GM12878 (cell line): ENCODE measurements at regions not wholly inside any gene's neighbourhood (a gene's known extent, or its start where the extent isn't known, plus 50 kb on each side); places are given as distances from the start of the nearest gene placed in this dataset.

Experiments used
- ATAC-seq: fragments of 200-7000 bp; cut with Tn5 transposase; 3 replicates; pipeline ENCODE4 v1.9.1; 2020; ENCODE audit warnings: mild to moderate bottlenecking, moderate library complexity
- BruUV-seq: library from RNA; stranded (reverse); fragments of 400-500 nt; replicated peaks from 2 replicates; lab custom pipeline; 2021; lab: Mats Ljungman, UMichigan
- CTCF ChIA-PET: fragments of 300-600 bp; sonication (Branson Sonifier 250); formaldehyde crosslinking; extraction: SDS; loops from one replicate; lab custom pipeline; 2021; ENCODE audit warnings: inconsistent platforms; lab: Yijun Ruan, JAX
- POLR2A ChIA-PET: fragments of 350-600 bp; formaldehyde crosslinking; extraction: SDS; loops from one replicate; lab custom pipeline; 2021; ENCODE audit warnings: inconsistent platforms; lab: Charles Lee
- RAD21 ChIA-PET: fragments of 300-600 bp; sonication (Branson Sonifier 250); formaldehyde crosslinking; loops from one replicate; lab custom pipeline; 2023; ENCODE audit warnings: antibody characterized with exemption; ENCODE audit not compliant: unreplicated experiment; lab: Charles Lee
- SMC1A ChIA-PET: fragments of 300-600 bp; sonication (Branson Sonifier 250); formaldehyde crosslinking; loops from one replicate; lab custom pipeline; 2023; ENCODE audit not compliant: unreplicated experiment, uncharacterized antibody; lab: Charles Lee
- DNase-seq: peaks from one replicate; pipeline ENCODE4 v3.0.0-alpha.2; 2011; ENCODE audit warnings: low read depth, low spot score
- FAIRE-seq: peaks from 3 replicates; lab custom pipeline; 2011; peaks lifted over from hg19 to GRCh38; lab: Jason Lieb, UNC
- H2AFZ ChIP-seq: 2 replicates; pipeline ENCODE4 v1.6.0; 2011; ENCODE audit warnings: low read depth, low read length, control low read depth; ENCODE audit not compliant: control insufficient read depth
- H3K27ac ChIP-seq: 2 replicates; pipeline ENCODE4 v1.5.1; 2011; ENCODE audit warnings: control low read depth; ENCODE audit not compliant: control insufficient read depth, insufficient read depth
- H3K27me3 ChIP-seq, 2 experiments: replicated peaks in 1 of 2; 2 replicates each; pipeline versions ENCODE4 v1.6.0 to v1.6.1; 2011; ENCODE audit warnings: low read length in 1 of 2; ENCODE audit not compliant: control insufficient read depth in 2 of 2, insufficient read depth in 2 of 2
- H3K36me3 ChIP-seq, 2 experiments: 2 replicates each; pipeline ENCODE4 v1.5.1; 2011; ENCODE audit warnings: low read length in 1 of 2; ENCODE audit not compliant: control insufficient read depth in 2 of 2, insufficient read depth in 2 of 2
- H3K4me1 ChIP-seq: 2 replicates; pipeline ENCODE4 v1.6.1; 2011; ENCODE audit warnings: mild to moderate bottlenecking, low read length, moderate library complexity, mixed read lengths; ENCODE audit not compliant: control insufficient read depth, insufficient read depth
- H3K4me2 ChIP-seq: 2 replicates; pipeline ENCODE4 v1.6.0; 2011; ENCODE audit warnings: control low read depth; ENCODE audit not compliant: control insufficient read depth, insufficient read depth
- H3K4me3 ChIP-seq: fragments of 200-600 bp; sonication (generic); 2 replicates; pipeline ENCODE4 v1.5.1; 2016
- H3K79me2 ChIP-seq: 2 replicates; pipeline ENCODE4 v1.6.0; 2011; ENCODE audit warnings: low read length; ENCODE audit not compliant: control insufficient read depth, insufficient read depth
- H3K9ac ChIP-seq: 2 replicates; pipeline ENCODE4 v1.8.0; 2011; ENCODE audit warnings: low read length, control low read depth, mixed read lengths; ENCODE audit not compliant: control insufficient read depth, insufficient read depth
- H3K9me3 ChIP-seq: replicated peaks from 3 replicates; pipeline ENCODE4 v1.5.1; 2011; ENCODE audit warnings: mild to moderate bottlenecking, low read length; ENCODE audit not compliant: control insufficient read depth, insufficient read depth
- H4K20me1 ChIP-seq: 2 replicates; pipeline ENCODE4 v1.6.0; 2011; ENCODE audit not compliant: control insufficient read depth, insufficient read depth
- ASH2L ChIP-seq: fragments of 300-600, 200-600 bp; sonication (generic); IDR thresholded peaks from 2 replicates; pipeline ENCODE4 v1.6.1; 2017; ENCODE audit warnings: low read depth, mild to moderate bottlenecking, borderline replicate concordance
- ATF7 ChIP-seq: fragments of 450-650 bp; IDR thresholded peaks from 2 replicates; pipeline ENCODE4 v1.6.1; 2016; ENCODE audit warnings: low read depth, mild to moderate bottlenecking
- BACH1 ChIP-seq: fragments of 450-650 bp; IDR thresholded peaks from 2 replicates; pipeline ENCODE4 v1.6.1; 2017; ENCODE audit warnings: mild to moderate bottlenecking, borderline replicate concordance
- BHLHE40 ChIP-seq, 2 experiments: fragments of 450-650 bp in 1 of 2; IDR thresholded peaks; 2 replicates each; pipeline ENCODE4 v1.6.1; 2011 to 2017; ENCODE audit warnings: low read depth in 2 of 2, borderline replicate concordance in 1 of 2, improper control_type of control experiment in 1 of 2, low read length in 1 of 2, mild to moderate bottlenecking in 1 of 2
- CBX5 ChIP-seq: sonication (generic); IDR thresholded peaks from 2 replicates; pipeline ENCODE4 v1.6.1; 2016; ENCODE audit warnings: low read depth, moderate library complexity, mild to moderate bottlenecking, inconsistent platforms
- EED ChIP-seq: sonication (generic); IDR thresholded peaks from 2 replicates; pipeline ENCODE4 v1.6.1; 2016; ENCODE audit warnings: antibody characterized with exemption, low read depth
- ELK1 ChIP-seq: IDR thresholded peaks from 2 replicates; pipeline ENCODE4 v1.6.1; 2012; ENCODE audit warnings: low read depth, low read length, improper control_type of control experiment
- FOS ChIP-seq: IDR thresholded peaks from 3 replicates; pipeline ENCODE4 v1.6.1; 2011; ENCODE audit warnings: borderline replicate concordance; ENCODE audit not compliant: insufficient read length; ENCODE audit errors: extremely low read depth
- HDAC6 ChIP-seq: fragments of 200-600 bp; sonication (generic); IDR thresholded peaks from one replicate; pipeline ENCODE4 v1.8.0; 2017; ENCODE audit warnings: antibody characterized with exemption; ENCODE audit not compliant: unreplicated experiment
- IRF5 ChIP-seq: fragments of 450-650 bp; IDR thresholded peaks from 2 replicates; pipeline ENCODE4 v1.6.1; 2017; ENCODE audit warnings: borderline replicate concordance
- MEF2B ChIP-seq: fragments of 450-650 bp; IDR thresholded peaks from 2 replicates; pipeline ENCODE4 v1.6.1; 2018; ENCODE audit warnings: mild to moderate bottlenecking, moderate library complexity; ENCODE audit not compliant: partially characterized antibody, poor library complexity, severe bottlenecking
- NR2C1 ChIP-seq: fragments of 450-650 bp; IDR thresholded peaks from 2 replicates; pipeline ENCODE4 v1.6.1; 2017; ENCODE audit warnings: antibody characterized with exemption, mild to moderate bottlenecking, moderate library complexity
- POLR2A ChIP-seq: IDR thresholded peaks from 2 replicates; pipeline ENCODE4 v1.6.1; 2011; ENCODE audit warnings: low read depth, mild to moderate bottlenecking, low read length
- RFX5 ChIP-seq: IDR thresholded peaks from 2 replicates; pipeline ENCODE4 v1.6.1; 2011; ENCODE audit warnings: low read depth, low read length, improper control_type of control experiment
- SMAD5 ChIP-seq: IDR thresholded peaks from 2 replicates; pipeline ENCODE4 v1.6.1; 2016; ENCODE audit warnings: antibody characterized with exemption, low read depth
- SUZ12 ChIP-seq: fragments of 200-600 bp; sonication (generic); IDR thresholded peaks from one replicate; pipeline ENCODE4 v1.6.1; 2018; ENCODE audit warnings: antibody characterized with exemption, mild to moderate bottlenecking; ENCODE audit not compliant: unreplicated experiment
- WGBS: methylation state at CpG from one replicate; pipeline ENCODE4 v1.1.6; 2016; ENCODE audit warnings: low lambda C conversion rate; ENCODE audit not compliant: insufficient replicate concordance, insufficient coverage; ENCODE audit errors: missing lambda C conversion rate; 5-methylcytosine and 5-hydroxymethylcytosine counted together
- in situ Hi-C: fragments of 300-500 bp; cut with MboI; formaldehyde crosslinking; loops from 9 replicates; pipeline ENCODE4 v1.14.3; 2018; ENCODE audit warnings: mixed read lengths
- intact Hi-C: fragments of 100-400 bp; cut with micrococcal nuclease; formaldehyde crosslinking; loops from one replicate; pipeline ENCODE4 v1.14.2; 2022; ENCODE audit not compliant: unreplicated experiment

GRCh38 chr15:56814429-56814828 lies 81.1 kb upstream of the ZNF280D start:
- RAD21 ChIA-PET = no interaction called here
- BruUV-seq = no TSS peak
- DNase-seq = no peak
- H3K4me3 ChIP-seq = no peak overlapping the region
- H3K79me2 ChIP-seq = no peaks in the 10 kb centered on the region
- no peaks in the 10 kb centered on the region for H4K20me1 ChIP-seq
- POLR2A ChIA-PET = no interaction called here
- SMC1A ChIA-PET = no interaction called here
- CTCF ChIA-PET = no interaction called here
- no peaks in the 10 kb centered on the region for H3K4me1 ChIP-seq
- no peak overlapping the region for H2AFZ ChIP-seq
- no peak for FAIRE-seq
- no peaks in the 10 kb centered on the region for H3K36me3 ChIP-seq
- H3K9ac ChIP-seq = no peak overlapping the region
- WGBS = 98% methylated on average over 3 of the region's 3 CpGs
- in situ Hi-C loops (loop anchor here (25.0 kb wide), 1 partner anchor 723 kb away; no protein-coding TSS in a partner anchor), intact Hi-C loops (no loop called here)
- no peak overlapping the region for H3K4me2 ChIP-seq
- no peaks in the 10 kb centered on the region for H3K27me3 ChIP-seq
- TF ChIP-seq MEF2B (no peak), EED (no peak), ATF7 (no peak), CBX5 (no peak)
- H3K9me3 ChIP-seq = no peaks in the 10 kb centered on the region; the same call in 2 of the 3 replicates
- ATAC-seq = no peak
- no peak overlapping the region for H3K27ac ChIP-seq

- ChIA-PET SMC1A (interaction anchor here (0.7 kb wide), 1 partner anchor 54 kb away, joined by 4 read pairs; no protein-coding TSS in a partner anchor), POLR2A (no interaction called here), CTCF (interaction anchor here (0.7 to 1.3 kb wide), 2 partner anchors 13 to 714 kb away, joined by 3 read pairs; no protein-coding TSS in a partner anchor), RAD21 (no interaction called here)
- Histone ChIP-seq H3K79me2 (no peaks in the 10 kb centered on the region), H3K4me3 (no peak overlapping the region), H3K4me1 (no peaks in the 10 kb centered on the region), H3K4me2 (no peak overlapping the region), H3K27me3 (no peaks in the 10 kb centered on the region), H3K9me3 (no peaks in the 10 kb centered on the region; the same call in 2 of the 3 replicates), H2AFZ (no peak overlapping the region), H4K20me1 (no peaks in the 10 kb centered on the region), H3K27ac (no peak overlapping the region), H3K36me3 (no peaks in the 10 kb centered on the region), H3K9ac (no peak overlapping the region)
- BruUV-seq = no TSS peak
- WGBS = 0% methylated on average over 1 of the region's 1 CpG
- DNase-seq (no peak), ATAC-seq (no peak), FAIRE-seq (no peak)
- intact Hi-C loops = no loop called here
- in situ Hi-C loops = loop anchor here (25.0 kb wide), 1 partner anchor 723 kb away; no protein-coding TSS in a partner anchor
- TF ChIP-seq ASH2L (no peak), NR2C1 (no peak), HDAC6 (no peak), POLR2A (no peak), ELK1 (no peak), SUZ12 (no peak), BACH1 (no peak), RFX5 (no peak), SMAD5 (no peak), IRF5 (no peak), BHLHE40 (IDR thresholded peaks at IDR 0.05; ENCODE audit: borderline replicate concordance in 1 of 2, low read depth in 2 of 2, low read length in 1 of 2) (no peak), FOS (no peak)
Measured at GRCh38 chr15:56813995-56814394, 80.7 kb upstream of the ZNF280D start.
